Naive thymus-derived CD4-positive, alpha-beta T cell (primary cell): ENCODE measurements at regions not wholly inside any gene's neighbourhood (a gene's known extent, or its start where the extent isn't known, plus 50 kb on each side); places are given as distances from the start of the nearest gene placed in this dataset.

ENCODE experiments used
- ATAC-seq: fragments of 150-1000 bp; cut with Tn5 transposase; 2 replicates; pipeline ENCODE4 v1.10.0; 2021; ENCODE audit warnings: mild to moderate bottlenecking, moderate library complexity
- CTCF ChIA-PET: fragments of 350-600 bp; sonication (Branson Sonifier 250); formaldehyde crosslinking; loops from one replicate; lab custom pipeline; 2021; ENCODE audit warnings: antibody characterized with exemption; lab: Charles Lee
- POLR2A ChIA-PET: fragments of 350-600 bp; sonication (Branson Sonifier 250); formaldehyde crosslinking; loops from one replicate; lab custom pipeline; 2021; ENCODE audit warnings: antibody characterized with exemption, inconsistent platforms; lab: Charles Lee
- DNase-seq, 9 donors: peaks; one replicate each; pipeline versions ENCODE4 v3.0.0 to v3.0.0-alpha.2; 2020 to 2022; ENCODE audit warnings: mixed read lengths in 1 of 9
- H3K27ac ChIP-seq: one replicate; pipeline ENCODE4 v1.7.0; 2013; ENCODE audit warnings: mild to moderate bottlenecking, low read depth, low read length, moderate library complexity
- H3K27me3 ChIP-seq, 2 donors: one replicate each; pipeline ENCODE4 v1.7.0; 2013; ENCODE audit warnings: low read length in 2 of 2, mild to moderate bottlenecking in 2 of 2, moderate library complexity in 2 of 2; ENCODE audit not compliant: control insufficient read depth in 2 of 2, insufficient read depth in 2 of 2
- H3K36me3 ChIP-seq, 3 experiments: 1 replicate in 2 of 3; 2 replicates in 1 of 3; pipeline ENCODE4 v1.7.0; 2013; ENCODE audit warnings: low read length in 3 of 3, mild to moderate bottlenecking in 3 of 3, moderate library complexity in 1 of 3; ENCODE audit not compliant: insufficient read depth in 3 of 3, control insufficient read depth in 2 of 3
- H3K4me1 ChIP-seq, 2 donors: one replicate each; pipeline ENCODE4 v1.7.0; 2013; ENCODE audit warnings: low read length in 2 of 2, mild to moderate bottlenecking in 2 of 2, moderate library complexity in 1 of 2; ENCODE audit not compliant: control insufficient read depth in 2 of 2, insufficient read depth in 2 of 2
- H3K4me3 ChIP-seq: 2 replicates; pipeline ENCODE4 v1.7.0; 2013; ENCODE audit warnings: mild to moderate bottlenecking, low read length
- H3K9me3 ChIP-seq, 3 experiments: 1 replicate in 2 of 3; 2 replicates in 1 of 3; pipeline ENCODE4 v1.7.0; 2013; ENCODE audit warnings: low read length in 3 of 3; ENCODE audit not compliant: control insufficient read depth in 2 of 3
- H3K27ac Mint-ChIP-seq, 9 donors: one replicate each; pipeline ENCODE4 v1.8.0; 2020 to 2022; ENCODE audit warnings: mixed read lengths in 9 of 9, mild to moderate bottlenecking in 8 of 9, moderate library complexity in 5 of 9, inconsistent platforms in 2 of 9
- H3K27me3 Mint-ChIP-seq, 5 donors: one replicate each; pipeline ENCODE4 v1.8.0; 2021 to 2022; ENCODE audit warnings: mixed read lengths in 5 of 5, mild to moderate bottlenecking in 1 of 5
- H3K36me3 Mint-ChIP-seq, 5 donors: one replicate each; pipeline ENCODE4 v1.8.0; 2020 to 2022; ENCODE audit warnings: mixed read lengths in 5 of 5, mild to moderate bottlenecking in 3 of 5, inconsistent platforms in 1 of 5
- H3K4me1 Mint-ChIP-seq, 7 donors: one replicate each; pipeline ENCODE4 v1.8.0; 2020 to 2022; ENCODE audit warnings: mixed read lengths in 7 of 7, mild to moderate bottlenecking in 3 of 7, inconsistent platforms in 1 of 7
- H3K4me3 Mint-ChIP-seq, 10 donors: one replicate each; pipeline ENCODE4 v1.8.0; 2020 to 2022; ENCODE audit warnings: mild to moderate bottlenecking in 10 of 10, mixed read lengths in 10 of 10, moderate library complexity in 6 of 10, inconsistent platforms in 2 of 10
- H3K9me3 Mint-ChIP-seq, 11 donors: one replicate each; pipeline ENCODE4 v1.8.0; 2020 to 2022; ENCODE audit warnings: mixed read lengths in 11 of 11, mild to moderate bottlenecking in 4 of 11, inconsistent platforms in 1 of 11, moderate library complexity in 1 of 11
- intact Hi-C, 2 donors: fragments of 100-400 bp; cut with micrococcal nuclease; formaldehyde crosslinking; loops; one replicate each; pipeline ENCODE4 v1.15.1; 2023

GRCh38 chr18:64401268-64402060 is 252.6 kb upstream of the LINC00305 start:
- no peak overlapping the region for H3K4me3 Mint-ChIP-seq
- POLR2A ChIA-PET = no interaction called here
- intact Hi-C loops = no loop called here

GRCh38 chr18:64399566-64399965 is 250.7 kb upstream of the LINC00305 start:
- H3K27ac Mint-ChIP-seq = no peak overlapping the region
- Histone ChIP-seq H3K4me1 (no peaks in the 10 kb centered on the region), H3K36me3 (no peaks in the 10 kb centered on the region), H3K27me3 (no peaks in the 10 kb centered on the region), H3K27ac (no peak overlapping the region), H3K4me3 (no peak overlapping the region), H3K9me3 (no peaks in the 10 kb centered on the region)
- DNase-seq (no peak), ATAC-seq (no peak)
- no peaks in the 10 kb centered on the region for H3K4me1 Mint-ChIP-seq
- ChIA-PET CTCF (no interaction called here), POLR2A (no interaction called here)
- H3K27me3 Mint-ChIP-seq = no peaks in the 10 kb centered on the region
- H3K4me3 Mint-ChIP-seq = no peak overlapping the region
- H3K36me3 Mint-ChIP-seq = no peaks in the 10 kb centered on the region
- peaks cover 0 to 7% (median 3%) of the 10 kb centered on the region in 11 donors for H3K9me3 Mint-ChIP-seq
- intact Hi-C loops = no loop called here

More at GRCh38 chr18:64401268-64402060, 252.6 kb upstream of the LINC00305 start:
- ATAC-seq (no peak), DNase-seq (no peak)
- Mint-ChIP-seq H3K9me3 (peaks cover 0 to 4% (median 0%) of the 10 kb centered on the region in 11 donors), H3K27ac (no peak overlapping the region), H3K4me1 (no peaks in the 10 kb centered on the region), H3K27me3 (no peaks in the 10 kb centered on the region), H3K36me3 (no peaks in the 10 kb centered on the region)
- no peaks in the 10 kb centered on the region for H3K27me3 ChIP-seq
- CTCF ChIA-PET = no interaction called here
- no peaks in the 10 kb centered on the region for H3K36me3 ChIP-seq
- no peaks in the 10 kb centered on the region for H3K9me3 ChIP-seq
- H3K4me3 ChIP-seq = no peak overlapping the region
- H3K4me1 ChIP-seq = no peaks in the 10 kb centered on the region
- no peak overlapping the region for H3K27ac ChIP-seq

- no peak overlapping the region for H3K4me3 Mint-ChIP-seq
- Histone ChIP-seq H3K4me3 (no peak overlapping the region), H3K4me1 (no peaks in the 10 kb centered on the region), H3K36me3 (no peaks in the 10 kb centered on the region), H3K27me3 (no peaks in the 10 kb centered on the region), H3K9me3 (no peaks in the 10 kb centered on the region), H3K27ac (no peak overlapping the region)
- ATAC-seq = no peak
- peaks cover 0 to 7% (median 3%) of the 10 kb centered on the region in 11 donors for H3K9me3 Mint-ChIP-seq
- intact Hi-C loops = no loop called here
- H3K36me3 Mint-ChIP-seq = no peaks in the 10 kb centered on the region
- H3K27me3 Mint-ChIP-seq = no peaks in the 10 kb centered on the region
- ChIA-PET CTCF (no interaction called here), POLR2A (no interaction called here)
- no peak for DNase-seq
- H3K4me1 Mint-ChIP-seq = no peaks in the 10 kb centered on the region
- no peak overlapping the region for H3K27ac Mint-ChIP-seq
These were observed 249.4 kb upstream of the LINC00305 start for GRCh38 chr18:64398320-64398719.

DNA sequence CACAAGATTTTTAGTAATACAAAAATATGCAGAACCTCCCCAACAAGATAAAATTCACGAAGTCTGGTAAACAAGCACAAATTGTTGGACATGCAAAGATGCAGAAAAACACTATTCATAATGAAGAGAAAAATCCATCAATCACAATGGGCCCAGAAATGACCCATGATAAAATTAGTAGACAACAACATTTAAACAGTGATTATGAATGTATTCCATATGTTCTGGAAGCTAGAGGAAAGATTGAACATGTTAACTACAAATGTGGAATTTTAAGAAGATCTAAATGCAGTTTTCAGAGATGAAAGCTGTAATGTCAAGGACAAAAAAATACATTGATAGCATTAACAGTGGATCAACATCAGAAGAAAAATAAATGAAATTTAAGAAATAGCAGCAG is 243.3 kb upstream of the LINC00305 start:
- no peaks in the 10 kb centered on the region for H3K36me3 Mint-ChIP-seq
- Histone ChIP-seq H3K27ac (no peak overlapping the region), H3K4me1 (no peaks in the 10 kb centered on the region), H3K4me3 (no peak overlapping the region), H3K27me3 (no peaks in the 10 kb centered on the region), H3K36me3 (no peaks in the 10 kb centered on the region), H3K9me3 (no peaks in the 10 kb centered on the region)
- intact Hi-C loops = no loop called here
- no peaks in the 10 kb centered on the region for H3K27me3 Mint-ChIP-seq
- H3K27ac Mint-ChIP-seq = no peak overlapping the region
- ChIA-PET POLR2A (no interaction called here), CTCF (no interaction called here)
- no peak for DNase-seq
- no peak for ATAC-seq
- no peak overlapping the region for H3K4me3 Mint-ChIP-seq
- peaks cover 0 to 7% (median 3%) of the 10 kb centered on the region in 11 donors for H3K9me3 Mint-ChIP-seq
- H3K4me1 Mint-ChIP-seq = no peaks in the 10 kb centered on the region

- Histone ChIP-seq H3K27ac (no peak overlapping the region), H3K36me3 (no peaks in the 10 kb centered on the region), H3K4me3 (no peak overlapping the region), H3K9me3 (no peaks in the 10 kb centered on the region), H3K27me3 (no peaks in the 10 kb centered on the region), H3K4me1 (no peaks in the 10 kb centered on the region)
- H3K4me1 Mint-ChIP-seq = peaks cover 0 to 2% (median 0%) of the 10 kb centered on the region in 7 donors
- DNase-seq (no peak), ATAC-seq (no peak)
- H3K27ac Mint-ChIP-seq = no peak overlapping the region
- ChIA-PET POLR2A (no interaction called here), CTCF (no interaction called here)
- no peaks in the 10 kb centered on the region for H3K27me3 Mint-ChIP-seq
- no peak overlapping the region for H3K4me3 Mint-ChIP-seq
- H3K9me3 Mint-ChIP-seq = peaks cover 0 to 4% (median 0%) of the 10 kb centered on the region in 11 donors
- H3K36me3 Mint-ChIP-seq = no peaks in the 10 kb centered on the region
- intact Hi-C loops = no loop called here
These were observed 235.2 kb upstream of the LINC00305 start for GRCh38 chr18:64384101-64384500.

- CTCF ChIA-PET = no interaction called here
- intact Hi-C loops = no loop called here
- H3K36me3 Mint-ChIP-seq = no peaks in the 10 kb centered on the region
- Histone ChIP-seq H3K4me1 (no peaks in the 10 kb centered on the region), H3K27me3 (no peaks in the 10 kb centered on the region), H3K4me3 (no peak overlapping the region), H3K9me3 (no peaks in the 10 kb centered on the region), H3K36me3 (no peaks in the 10 kb centered on the region), H3K27ac (no peak overlapping the region)
- H3K9me3 Mint-ChIP-seq = peaks cover 0 to 25% (median 4%) of the 10 kb centered on the region in 11 donors
- POLR2A ChIA-PET = no interaction called here
- ATAC-seq = no peak
- H3K27me3 Mint-ChIP-seq = no peaks in the 10 kb centered on the region
- H3K4me3 Mint-ChIP-seq = no peak overlapping the region
- DNase-seq = no peak
- H3K4me1 Mint-ChIP-seq = peaks cover 0 to 2% (median 0%) of the 10 kb centered on the region in 7 donors
- no peak overlapping the region for H3K27ac Mint-ChIP-seq
These were observed 231.2 kb upstream of the LINC00305 start for GRCh38 chr18:64380117-64380516.

- no peak overlapping the region for H3K27ac ChIP-seq
These were observed 230.8 kb upstream of the LINC00305 start for GRCh38 chr18:64379662-64380061.

More at GRCh38 chr18:64379662-64380061, 230.8 kb upstream of the LINC00305 start:
- Mint-ChIP-seq H3K36me3 (no peaks in the 10 kb centered on the region), H3K27me3 (no peaks in the 10 kb centered on the region), H3K27ac (no peak overlapping the region), H3K4me1 (peaks cover 0 to 2% (median 0%) of the 10 kb centered on the region in 7 donors), H3K9me3 (peaks cover 0 to 25% (median 4%) of the 10 kb centered on the region in 11 donors), H3K4me3 (no peak overlapping the region)
- intact Hi-C loops = no loop called here
- Histone ChIP-seq H3K4me1 (no peaks in the 10 kb centered on the region), H3K4me3 (no peak overlapping the region), H3K27me3 (no peaks in the 10 kb centered on the region), H3K9me3 (no peaks in the 10 kb centered on the region), H3K36me3 (no peaks in the 10 kb centered on the region)
- CTCF ChIA-PET = no interaction called here
- DNase-seq (no peak), ATAC-seq (no peak)
- POLR2A ChIA-PET = no interaction called here
